Astrocyte of the spinal cord (primary cell): ENCODE measurements at regions not wholly inside any gene's neighbourhood (a gene's known extent, or its start where the extent isn't known, plus 50 kb on each side); places are given as distances from the start of the nearest gene placed in this dataset.

ENCODE experiments used
- DNase-seq: peaks from one replicate; pipeline ENCODE4 v3.0.0; 2011; ENCODE audit warnings: low read depth, low spot score
- H3K4me3 ChIP-seq: 2 replicates; pipeline ENCODE4 v1.5.1; 2011; ENCODE audit warnings: low read depth, mild to moderate bottlenecking, low read length, moderate library complexity
- CTCF ChIP-seq: IDR thresholded peaks from 2 replicates; pipeline ENCODE4 v1.5.1; 2012; ENCODE audit warnings: low read depth, mild to moderate bottlenecking, low read length, inconsistent platforms
- in situ Hi-C: cut with HindIII; loops from 2 replicates; pipeline ENCODE4 v1.10.0; 2017; ENCODE audit warnings: low sequenced_read_pairs

DNA sequence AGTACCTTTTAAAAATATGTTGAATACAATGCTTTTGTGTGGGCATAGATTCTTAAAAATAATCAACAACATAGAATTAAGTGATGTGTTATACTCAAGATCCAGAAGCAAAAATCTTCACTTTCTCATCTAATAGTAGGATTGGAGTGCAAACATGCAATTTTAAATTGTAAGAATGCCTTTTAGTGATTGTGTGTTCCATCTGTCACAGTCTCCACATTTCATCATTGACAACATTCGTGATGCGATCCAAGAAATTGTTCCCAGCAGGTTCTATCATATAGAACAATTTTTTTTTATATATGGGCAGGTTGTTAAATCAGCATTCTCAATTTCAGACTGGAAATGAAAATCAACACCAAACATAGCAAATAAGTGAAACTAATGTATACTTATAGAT, 1671.8 kb upstream of the SLC39A10 start:
- H3K4me3 ChIP-seq, result no peak overlapping the region
- no peak for TF ChIP-seq CTCF
- in situ Hi-C loops, result no loop called here
- DNase-seq, result no peak

- TF ChIP-seq CTCF, result no peak
- DNase-seq, result no peak
- in situ Hi-C loops, result no loop called here
- H3K4me3 ChIP-seq, result no peak overlapping the region
These were observed 1676.4 kb upstream of the SLC39A10 start for GRCh38 chr2:193980599-193980998.

DNA sequence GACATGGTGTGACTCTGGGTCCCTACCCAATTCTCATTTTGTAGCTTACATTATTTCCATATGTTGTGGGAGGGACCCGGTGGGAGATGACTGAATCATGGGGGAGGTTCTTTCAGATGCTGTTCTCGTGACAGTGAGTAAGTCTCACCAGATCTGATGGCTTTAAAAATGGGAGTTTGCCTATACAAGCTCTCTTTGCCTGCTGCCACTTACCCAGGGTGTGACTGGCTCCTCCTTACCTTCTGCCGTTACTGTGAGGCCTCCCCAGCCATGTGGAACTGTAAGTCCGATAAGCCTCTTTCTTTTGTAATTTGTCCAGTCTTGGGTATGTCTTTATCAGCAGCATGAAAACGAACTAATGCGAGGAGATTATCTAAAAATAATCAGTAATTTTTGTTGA, 1683.2 kb upstream of the SLC39A10 start:
- in situ Hi-C loops, result no loop called here
- no peak for TF ChIP-seq CTCF

GRCh38 chr2:193966590-193966989, 1690.4 kb upstream of the SLC39A10 start:
- in situ Hi-C loops, result no loop called here
- peak; percentile 89 for DNase-seq
- no peak for TF ChIP-seq CTCF
- H3K4me3 ChIP-seq, result no peak overlapping the region

More for the DNA sequence above, 1683.2 kb upstream of the SLC39A10 start:
- no peak for DNase-seq
- H3K4me3 ChIP-seq, result no peak overlapping the region

GRCh38 chr2:193965263-193965662, 1691.8 kb upstream of the SLC39A10 start:
- no peak for TF ChIP-seq CTCF
- DNase-seq, result no peak
- in situ Hi-C loops, result no loop called here
- H3K4me3 ChIP-seq, result no peak overlapping the region

DNA sequence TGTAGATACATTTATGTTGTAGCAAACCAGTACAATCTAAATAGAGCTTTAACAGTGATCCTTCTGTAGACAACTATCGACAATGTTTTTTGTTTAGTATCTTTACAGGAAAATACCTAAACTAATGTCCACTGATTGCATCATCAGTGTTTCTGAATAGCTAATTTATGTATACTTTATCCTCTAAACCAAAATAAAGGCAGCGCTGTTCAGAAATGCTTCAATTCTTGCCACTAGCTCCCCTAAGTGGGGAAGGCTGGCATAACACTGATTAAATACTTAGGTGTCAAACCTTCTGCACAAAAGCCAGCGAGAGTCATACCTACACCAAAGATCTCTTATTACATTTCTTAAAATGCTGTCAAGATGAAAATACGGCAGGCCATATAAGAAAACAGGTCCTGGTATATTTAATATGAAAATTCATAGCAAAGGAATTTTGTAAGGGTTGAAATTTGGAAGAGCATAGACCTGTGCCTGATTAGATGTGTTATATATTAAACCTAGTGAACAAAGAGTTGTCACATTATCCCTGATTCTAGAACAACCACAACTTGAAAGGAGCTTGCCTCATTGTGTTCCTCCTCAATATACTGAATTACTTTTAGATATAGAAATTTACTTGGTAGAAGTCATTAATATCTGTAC, 1693.4 kb upstream of the SLC39A10 start:
- in situ Hi-C loops, result no loop called here
- DNase-seq, result peak; percentile 71

More for the DNA sequence above, 1693.4 kb upstream of the SLC39A10 start:
- no peak overlapping the region for H3K4me3 ChIP-seq
- TF ChIP-seq CTCF, result peak; percentile 68
